Stimulated activated CD4-positive, alpha-beta T cell treated with anti-CD3 and anti-CD28 coated beads, Interleukin-12 subunit alpha, Interleukin-12 subunit beta, amount 100 ng/mL, for 4 hours (primary cell): ENCODE measurements at regions not wholly inside any gene's neighbourhood (a gene's known extent, or its start where the extent isn't known, plus 50 kb on each side); places are given as distances from the start of the nearest gene placed in this dataset.

Experiments
- DNase-seq: peaks from one replicate; pipeline ENCODE4 v3.0.0-alpha.2; 2020

- DNase-seq: no peak
Observed at GRCh38 chr7:21160401-21160800, 267.5 kb upstream of the SP4 start.

- DNase-seq: no peak
Observed at GRCh38 chr7:21167942-21168341, 259.9 kb upstream of the SP4 start.

DNA sequence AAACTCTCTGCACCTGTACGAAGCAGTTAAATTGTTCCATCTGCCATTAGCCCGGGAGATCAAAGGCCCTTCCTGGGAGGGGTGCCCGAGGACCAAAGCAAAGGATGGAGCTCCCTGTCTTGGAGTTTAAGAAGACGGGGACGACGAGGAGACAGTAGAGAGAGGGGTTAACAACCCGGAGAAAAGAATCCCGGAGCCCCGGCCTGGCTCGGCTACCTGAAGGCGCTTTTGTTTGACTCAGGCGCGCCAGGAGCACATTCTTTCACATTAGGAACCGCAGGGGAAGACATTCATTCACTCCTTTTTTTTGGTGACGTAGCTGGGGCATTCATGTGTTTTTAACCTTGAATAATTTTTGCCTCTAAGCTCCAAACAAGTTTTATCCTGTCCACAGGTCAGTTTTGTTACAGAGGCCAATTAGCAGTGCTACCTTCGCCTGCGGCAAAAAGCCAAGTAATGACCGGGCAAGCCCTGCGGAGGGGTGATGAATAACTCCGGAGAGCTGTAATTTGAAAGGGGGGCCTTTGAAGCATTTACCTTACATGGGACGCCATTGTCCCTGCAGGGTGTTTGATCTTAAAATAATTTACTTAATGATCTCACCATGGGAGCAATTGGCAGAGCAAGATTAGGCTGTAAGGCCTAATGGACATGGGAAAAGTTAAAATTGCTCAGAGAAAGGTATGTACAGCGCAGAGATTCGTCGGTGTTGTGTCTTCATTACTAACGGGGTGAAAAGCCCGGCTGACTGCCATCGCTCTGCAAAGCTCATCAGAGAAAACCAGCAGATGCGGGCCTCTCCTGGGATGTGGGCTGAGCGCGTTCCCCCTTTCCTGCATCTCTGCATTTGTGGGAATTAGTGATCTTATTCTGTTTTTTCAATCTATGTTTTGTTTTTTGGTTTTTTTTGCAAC lies 258.0 kb upstream of the SP4 start:
- DNase-seq: no peak

DNA sequence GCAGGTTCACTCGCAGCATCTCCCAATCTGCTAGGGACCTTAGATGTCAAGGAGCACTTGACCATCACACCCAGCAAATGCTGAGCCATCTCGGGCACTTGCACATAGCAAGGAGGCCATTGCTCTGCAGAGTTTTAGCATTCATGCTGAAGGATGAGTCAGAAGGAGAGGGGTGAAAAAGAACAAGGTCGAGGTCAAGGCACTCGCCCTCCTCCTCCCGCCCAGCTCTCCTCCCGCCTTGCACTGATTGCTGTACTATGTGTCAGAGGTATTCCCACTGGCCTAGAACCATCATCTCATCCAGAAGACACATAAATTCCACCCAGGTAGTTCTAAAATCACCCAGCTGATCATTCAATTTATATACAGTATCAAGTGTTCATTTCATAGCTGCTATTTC lies 255.1 kb upstream of the SP4 start:
- DNase-seq: no peak

DNA sequence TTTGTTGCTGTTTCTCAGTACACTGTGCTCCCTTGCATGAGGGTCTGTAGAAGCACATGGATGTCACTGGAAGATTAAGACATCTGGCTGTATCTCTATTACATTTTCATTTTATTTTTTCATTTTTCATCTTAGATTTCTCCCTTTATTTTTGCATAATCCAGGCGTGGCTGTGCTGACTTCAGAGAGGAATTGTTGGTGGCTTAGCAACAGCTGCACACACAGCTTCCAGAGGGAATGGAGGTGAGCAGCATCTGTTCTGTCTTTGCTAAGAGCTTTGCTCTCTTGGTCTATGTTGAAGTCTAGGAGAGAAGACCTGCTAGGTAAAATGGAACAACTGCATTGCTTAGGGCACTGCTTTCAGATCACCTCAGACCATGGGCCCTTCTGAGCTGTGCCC lies 254.4 kb upstream of the SP4 start:
- DNase-seq: no peak

- DNase-seq: no peak
Observed at GRCh38 chr7:21175714-21176113, 252.2 kb upstream of the SP4 start.

DNA sequence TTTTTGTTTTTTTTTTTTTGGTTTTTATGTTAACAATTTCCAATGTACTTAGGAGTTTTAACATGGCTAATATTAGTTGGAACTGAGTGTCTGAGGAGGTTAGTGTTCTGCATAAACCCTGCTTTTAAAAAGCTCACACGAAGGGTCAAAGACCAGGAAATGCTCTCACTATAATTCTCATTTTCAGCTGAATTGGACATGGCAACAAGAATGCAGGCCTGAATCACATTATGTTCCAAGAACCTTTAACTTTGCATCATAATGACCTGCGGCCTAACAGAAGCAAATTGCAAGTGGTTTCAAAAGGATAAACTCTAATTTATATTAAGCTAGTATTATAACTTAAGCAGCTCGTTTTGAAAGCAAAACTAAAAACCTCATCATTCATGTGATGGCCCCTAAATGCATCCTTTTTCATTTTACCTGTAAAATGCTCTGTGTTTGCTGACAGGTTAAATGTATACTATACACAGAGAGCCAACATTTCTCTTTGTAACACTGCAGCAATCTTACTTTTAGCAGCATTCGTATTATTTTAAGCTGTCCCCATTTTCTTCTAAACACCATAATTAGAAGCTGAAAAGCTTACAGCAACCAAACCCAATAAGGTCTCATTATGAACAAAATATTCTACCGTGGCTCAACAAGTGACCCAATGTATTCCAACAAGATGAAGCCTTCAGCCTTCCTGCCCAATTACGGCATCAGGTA lies 242.8 kb upstream of the SP4 start:
- DNase-seq: no peak

DNA sequence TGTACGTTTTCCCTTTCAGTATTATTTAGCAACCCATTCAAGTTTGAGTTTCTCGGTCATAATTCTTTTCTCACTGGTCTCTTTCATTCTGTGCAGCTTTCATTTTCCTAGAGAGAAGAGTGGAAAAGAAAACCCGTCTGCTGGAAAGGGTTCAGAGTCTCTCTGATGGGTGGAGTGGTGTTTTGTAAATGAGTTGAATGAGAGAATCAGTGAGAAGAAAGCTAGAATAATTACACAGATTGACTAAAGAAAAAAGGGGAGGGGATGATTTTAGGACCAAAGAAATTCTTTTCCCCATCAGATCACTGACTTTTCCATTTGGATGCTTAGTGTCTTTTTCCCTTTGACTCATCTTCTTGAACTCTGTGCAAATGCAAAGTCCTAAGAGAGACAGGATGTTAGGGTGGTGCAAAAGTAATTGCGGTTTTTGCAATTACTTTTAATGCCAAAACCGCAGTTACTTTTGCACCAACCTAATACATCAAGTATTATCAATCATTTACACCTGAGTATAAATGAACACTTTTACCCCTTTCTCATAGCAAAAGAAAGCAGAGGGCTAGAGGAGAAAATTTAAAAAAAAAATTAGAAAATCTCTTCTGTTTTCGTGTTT lies 242.1 kb upstream of the SP4 start:
- no peak for DNase-seq

GRCh38 chr7:21191321-21192073 lies 236.4 kb upstream of the SP4 start:
- DNase-seq: no peak

DNA sequence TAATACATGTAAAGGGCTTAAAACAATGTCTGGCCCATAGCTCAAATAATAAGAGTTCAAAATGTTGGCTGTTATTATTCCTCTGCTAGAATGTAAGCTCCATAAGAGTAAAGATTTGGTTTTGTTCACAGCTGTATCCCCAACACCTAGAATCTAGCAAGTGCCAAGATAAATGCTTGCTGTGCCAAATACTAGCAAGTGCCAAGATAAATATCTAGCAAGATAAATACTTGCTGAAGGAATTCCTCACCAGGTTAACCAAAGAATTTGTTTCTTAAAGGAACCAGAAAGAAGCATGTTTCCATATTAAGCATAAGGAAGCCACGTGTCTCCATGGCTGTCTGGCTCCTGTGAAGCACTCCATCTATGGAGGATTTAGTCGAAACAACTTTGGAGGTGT lies 235.2 kb upstream of the SP4 start:
- DNase-seq: no peak

DNA sequence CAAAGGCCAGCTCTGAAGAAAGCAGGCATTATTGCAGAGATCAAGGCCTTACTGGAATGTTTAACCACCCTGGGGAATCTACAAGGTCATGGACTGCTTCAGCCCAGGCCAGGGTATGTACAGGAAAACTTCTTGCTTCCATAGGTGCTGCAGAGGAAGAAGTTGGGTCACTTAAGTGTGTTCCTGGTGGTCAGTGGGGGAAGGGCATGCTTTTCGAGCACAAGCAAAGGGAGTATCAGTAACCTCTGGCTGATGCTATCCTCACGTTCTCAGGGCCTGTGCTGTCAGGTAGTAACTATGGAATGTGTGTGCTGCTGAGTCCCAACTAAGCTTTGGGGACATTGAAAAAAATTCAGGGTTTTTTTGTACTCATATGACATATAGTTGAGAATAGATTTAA lies 234.0 kb upstream of the SP4 start:
- no peak for DNase-seq

- no peak for DNase-seq
Observed at GRCh38 chr7:21194936-21195335, 232.9 kb upstream of the SP4 start.

- DNase-seq: no peak
Observed at GRCh38 chr7:21198921-21199320, 229.0 kb upstream of the SP4 start.

GRCh38 chr7:21200503-21200902 lies 227.4 kb upstream of the SP4 start:
- DNase-seq: no peak

- DNase-seq: no peak
Observed at GRCh38 chr7:21214657-21215056, 213.2 kb upstream of the SP4 start.

DNA sequence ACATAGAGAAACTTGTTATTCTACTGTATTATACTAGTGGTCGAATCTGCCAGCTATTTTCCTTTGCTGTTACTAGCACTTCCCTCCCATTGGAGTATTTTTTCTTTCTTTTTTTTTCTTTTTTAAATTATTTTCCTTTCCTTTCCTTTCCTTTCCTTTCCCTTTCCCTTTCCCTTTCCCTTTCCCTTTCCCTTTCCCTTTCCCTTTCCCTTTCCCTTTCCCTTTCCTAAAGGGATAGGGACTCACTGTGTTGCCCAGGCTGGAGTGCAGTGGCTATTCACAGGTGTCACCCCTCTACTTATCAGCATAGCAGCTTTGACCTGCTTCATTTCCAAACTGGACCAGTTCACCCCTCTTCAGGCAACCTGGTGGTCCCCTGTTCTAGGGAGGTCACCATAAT lies 212.6 kb upstream of the SP4 start:
- no peak for DNase-seq

- DNase-seq: no peak
Observed at GRCh38 chr7:21217365-21217764, 210.5 kb upstream of the SP4 start.

DNA sequence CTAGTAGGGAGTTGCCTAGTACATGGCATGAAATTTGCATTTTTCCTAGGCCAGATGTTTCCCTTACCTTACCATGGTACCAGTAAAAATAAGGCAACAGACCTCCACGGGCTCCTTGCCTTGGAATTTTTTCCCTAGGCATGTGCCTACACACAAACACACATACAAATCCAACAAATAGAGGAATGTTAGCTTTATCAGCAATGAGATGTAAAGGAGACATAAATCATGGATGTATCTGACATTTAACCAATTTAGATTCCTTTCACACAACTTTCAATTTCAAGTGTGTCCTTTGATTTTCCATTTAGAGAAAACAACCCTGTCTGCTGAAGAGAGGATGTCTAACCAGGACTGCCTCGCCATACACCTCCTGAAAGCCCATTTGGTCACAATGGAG lies 209.7 kb upstream of the SP4 start:
- DNase-seq: no peak

- DNase-seq: no peak
Observed at GRCh38 chr7:21221130-21221529, 206.8 kb upstream of the SP4 start.

GRCh38 chr7:21238400-21239116 lies 189.3 kb upstream of the SP4 start:
- DNase-seq: no peak

- no peak for DNase-seq
Observed at GRCh38 chr7:21243265-21243664, 184.6 kb upstream of the SP4 start.

DNA sequence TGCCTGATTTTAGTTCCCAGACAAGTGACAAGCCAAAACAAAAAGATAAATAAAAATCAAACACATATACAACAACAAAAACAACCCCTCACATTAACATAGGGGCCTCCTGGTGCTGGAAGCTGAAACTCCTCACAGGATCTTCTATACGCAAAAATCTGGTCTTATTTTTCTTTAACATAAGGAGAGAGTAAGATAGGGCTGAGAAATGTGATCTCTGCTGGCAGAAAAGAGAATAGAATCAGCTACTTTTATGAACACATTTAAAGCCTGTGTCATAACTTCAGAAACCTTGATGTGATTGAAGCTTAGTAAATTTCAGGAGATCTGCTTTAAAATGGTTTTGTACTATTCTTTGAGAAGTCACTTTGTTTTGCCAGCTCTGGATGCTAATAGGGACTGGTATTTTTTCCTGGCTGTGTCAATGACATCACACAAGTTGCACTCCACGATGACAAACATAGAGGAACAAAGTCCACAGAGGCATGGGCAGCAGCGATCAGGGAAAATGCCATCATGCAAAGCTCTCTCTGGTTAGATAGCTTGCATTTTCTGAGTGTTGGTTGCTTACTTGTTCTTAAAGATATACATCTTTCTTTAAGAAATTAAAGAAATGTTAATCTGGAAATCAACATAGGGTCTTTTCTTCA lies 176.6 kb upstream of the SP4 start:
- DNase-seq: no peak
